Muscle layer of duodenum (tissue), 2 donors: ENCODE measurements at regions not wholly inside any gene's neighbourhood (a gene's known extent, or its start where the extent isn't known, plus 50 kb on each side); places are given as distances from the start of the nearest gene placed in this dataset.

Source experiments
- H3K27ac ChIP-seq: one replicate; pipeline ENCODE4 v1.7.0; 2013; ENCODE audit warnings: mild to moderate bottlenecking, low read length
- H3K27me3 ChIP-seq: one replicate; pipeline ENCODE4 v1.7.0; 2013; ENCODE audit warnings: low read depth, mild to moderate bottlenecking, control low read depth, low read length
- H3K36me3 ChIP-seq, 2 donors: one replicate each; pipeline ENCODE4 v1.7.0; 2013; ENCODE audit warnings: low read length in 2 of 2, control low read depth in 1 of 2, mild to moderate bottlenecking in 1 of 2; ENCODE audit not compliant: insufficient read depth in 2 of 2, control insufficient read depth in 1 of 2
- H3K4me1 ChIP-seq, 2 donors: one replicate each; pipeline ENCODE4 v1.7.0; 2013; ENCODE audit warnings: low read length in 2 of 2, mild to moderate bottlenecking in 2 of 2, control low read depth in 1 of 2, moderate library complexity in 1 of 2; ENCODE audit not compliant: insufficient read depth in 2 of 2, control insufficient read depth in 1 of 2
- H3K4me3 ChIP-seq, 2 donors: one replicate each; pipeline ENCODE4 v1.7.0; 2013; ENCODE audit warnings: low read length in 2 of 2, low read depth in 1 of 2, mild to moderate bottlenecking in 1 of 2
- H3K9me3 ChIP-seq, 2 donors: one replicate each; pipeline ENCODE4 v1.7.0; 2013; ENCODE audit warnings: low read length in 2 of 2, control low read depth in 1 of 2, mild to moderate bottlenecking in 1 of 2; ENCODE audit not compliant: control insufficient read depth in 1 of 2
- donor health status: healthy.

DNA sequence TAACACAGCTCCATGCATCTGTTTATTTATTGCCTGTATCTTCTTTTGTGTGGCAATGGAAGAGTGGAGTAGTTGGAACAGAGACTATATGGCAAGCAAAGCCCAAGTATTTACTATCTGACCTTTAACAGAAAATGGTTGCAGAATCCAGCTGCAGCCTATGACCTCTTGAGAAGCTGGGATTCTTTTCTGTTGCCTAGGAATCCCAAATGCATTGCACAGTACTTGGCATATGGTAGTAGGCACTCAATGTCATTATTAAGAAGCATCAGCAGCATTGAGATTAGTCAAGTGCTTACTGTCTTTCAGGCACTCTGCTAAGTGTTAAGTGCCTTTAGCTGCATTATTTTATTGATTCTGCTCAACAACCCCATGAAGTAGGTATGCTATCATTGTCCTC is 331.6 kb downstream of the CCDC85A start:
- no peaks in the 10 kb centered on the region for H3K27me3 ChIP-seq
- no peak overlapping the region for H3K4me3 ChIP-seq
- no peaks in the 10 kb centered on the region for H3K9me3 ChIP-seq
- H3K36me3 ChIP-seq, result no peaks in the 10 kb centered on the region
- H3K27ac ChIP-seq, result no peak overlapping the region
- no peaks in the 10 kb centered on the region for H3K4me1 ChIP-seq

DNA sequence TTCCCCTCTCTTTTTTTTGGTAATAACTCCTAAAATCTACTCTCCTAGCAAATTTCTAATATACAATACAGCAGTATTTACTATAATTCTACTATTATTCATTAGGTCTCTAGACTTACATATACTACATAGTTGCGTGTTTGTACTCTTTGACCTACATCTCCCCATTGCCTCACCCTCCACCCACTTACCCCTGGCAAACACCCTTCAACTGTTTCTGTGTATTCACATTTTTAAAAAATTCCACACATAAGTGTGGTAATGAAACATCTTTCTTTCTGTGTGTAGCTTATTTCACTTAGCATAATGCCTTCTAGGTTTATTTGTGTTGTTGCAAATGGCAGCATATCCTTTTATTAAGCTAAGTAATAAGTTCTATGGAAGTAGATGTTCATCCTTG is 336.0 kb downstream of the CCDC85A start:
- Histone ChIP-seq H3K4me1 (peaks cover 0 to 5% of the 10 kb centered on the region in 2 donors), H3K36me3 (no peaks in the 10 kb centered on the region), H3K9me3 (no peaks in the 10 kb centered on the region), H3K27me3 (no peaks in the 10 kb centered on the region), H3K27ac (no peak overlapping the region), H3K4me3 (no peak overlapping the region)

DNA sequence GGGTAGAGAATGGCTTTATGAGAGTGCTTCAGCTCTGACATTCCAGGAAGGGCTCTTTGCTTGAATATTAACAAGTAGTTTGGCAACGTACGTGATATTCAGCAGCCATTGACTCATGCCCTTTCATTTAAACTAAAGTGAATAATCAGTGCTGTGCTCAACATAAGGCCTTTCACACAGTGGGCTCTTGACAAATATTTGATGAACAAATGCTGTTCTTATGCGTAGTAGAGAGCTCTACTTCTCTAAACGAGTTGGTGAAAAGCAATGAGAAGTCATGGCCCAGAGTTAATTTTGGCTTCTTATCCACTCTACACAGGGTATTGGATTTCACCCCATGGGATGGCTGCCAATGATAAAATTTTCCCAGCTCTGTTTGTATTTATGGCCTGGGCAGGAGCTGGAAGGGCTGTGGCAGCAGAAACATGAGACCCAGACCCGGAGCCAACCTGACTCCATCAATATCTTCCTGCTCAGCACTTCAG is 338.9 kb downstream of the CCDC85A start:
- no peaks in the 10 kb centered on the region for H3K9me3 ChIP-seq
- H3K36me3 ChIP-seq, result no peaks in the 10 kb centered on the region
- H3K4me3 ChIP-seq, result no peak overlapping the region
- H3K27ac ChIP-seq, result no peak overlapping the region
- H3K4me1 ChIP-seq, result peaks cover 0 to 5% of the 10 kb centered on the region in 2 donors
- H3K27me3 ChIP-seq, result no peaks in the 10 kb centered on the region

DNA sequence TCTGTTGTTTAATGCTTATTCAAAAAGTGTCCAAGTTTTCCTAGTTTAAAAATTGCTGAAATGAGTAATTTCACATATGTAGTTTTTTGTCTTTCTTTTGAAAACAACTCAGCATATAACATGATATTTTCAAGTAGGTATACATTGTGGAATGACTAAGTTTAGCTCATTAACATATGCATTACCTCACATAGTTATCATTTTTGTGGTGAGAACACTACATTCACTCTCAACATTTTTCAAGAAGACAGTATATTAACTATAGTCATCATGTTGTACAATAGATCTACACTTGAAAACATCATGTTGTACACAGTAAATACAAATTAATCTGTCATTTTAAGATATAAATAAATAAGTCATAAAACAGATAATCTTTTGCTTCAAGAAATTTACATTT is 340.0 kb downstream of the CCDC85A start:
- no peaks in the 10 kb centered on the region for H3K36me3 ChIP-seq
- no peak overlapping the region for H3K4me3 ChIP-seq
- no peaks in the 10 kb centered on the region for H3K9me3 ChIP-seq
- H3K27me3 ChIP-seq, result no peaks in the 10 kb centered on the region
- no peak overlapping the region for H3K27ac ChIP-seq
- H3K4me1 ChIP-seq, result peaks cover 0 to 5% of the 10 kb centered on the region in 2 donors

DNA sequence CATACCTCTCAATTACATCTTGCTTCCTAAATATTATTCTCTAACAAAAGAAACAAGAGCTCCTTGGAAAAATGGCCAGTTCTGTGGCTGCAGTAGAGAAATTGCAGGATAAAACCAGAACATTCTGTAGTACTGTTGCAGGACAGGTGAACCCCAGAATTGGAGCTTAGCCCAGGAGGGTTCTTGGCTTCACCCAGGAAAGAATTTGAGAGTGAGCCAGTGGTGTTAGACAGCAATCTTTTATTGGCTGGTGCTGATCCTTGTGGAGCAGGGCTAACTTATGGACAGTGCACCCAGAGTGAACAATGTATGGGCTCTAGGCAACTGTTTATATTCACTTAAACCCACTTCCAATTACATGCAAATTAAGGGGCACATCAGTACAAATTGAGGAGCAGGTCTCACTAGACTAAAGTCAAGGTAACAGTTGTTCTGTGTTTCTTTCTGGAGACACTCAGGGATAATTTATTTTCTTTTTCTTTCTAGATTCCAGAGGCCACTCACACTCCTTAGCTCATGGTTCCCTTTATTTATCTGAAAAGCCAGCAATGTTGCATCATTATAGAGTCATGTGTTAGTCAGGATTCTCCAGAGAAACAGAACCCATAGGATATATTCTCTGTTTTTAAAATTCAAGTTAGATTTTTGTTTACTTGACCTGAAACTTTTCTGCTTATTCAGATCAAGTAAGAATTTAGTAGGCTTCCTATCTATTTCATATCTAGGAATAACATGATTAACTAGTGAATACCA is 348.1 kb downstream of the CCDC85A start:
- no peaks in the 10 kb centered on the region for H3K36me3 ChIP-seq
- H3K9me3 ChIP-seq, result no peaks in the 10 kb centered on the region
- H3K4me1 ChIP-seq, result no peaks in the 10 kb centered on the region
- H3K27ac ChIP-seq, result no peak overlapping the region
- no peak overlapping the region for H3K4me3 ChIP-seq
- no peaks in the 10 kb centered on the region for H3K27me3 ChIP-seq

DNA sequence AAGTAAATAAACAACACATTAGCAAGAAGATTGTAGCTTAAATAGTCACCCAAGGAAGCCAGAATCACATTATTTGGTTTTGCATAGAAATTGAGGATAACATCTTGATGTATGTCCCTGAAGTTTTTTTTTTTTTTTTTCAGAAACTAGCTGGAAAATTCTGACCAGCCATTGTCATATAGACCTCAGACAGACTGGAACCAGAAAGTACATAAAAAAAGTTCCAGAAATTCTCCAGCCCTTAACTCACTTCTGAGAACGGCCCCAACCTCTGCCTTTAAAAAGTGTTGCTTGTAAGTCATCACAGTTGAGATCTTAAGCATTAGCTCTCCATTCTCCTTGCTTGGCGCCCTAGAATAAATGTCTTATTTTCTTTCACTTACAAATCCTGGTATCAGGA is 350.5 kb downstream of the CCDC85A start:
- H3K9me3 ChIP-seq, result no peaks in the 10 kb centered on the region
- H3K36me3 ChIP-seq, result no peaks in the 10 kb centered on the region
- H3K27me3 ChIP-seq, result no peaks in the 10 kb centered on the region
- no peak overlapping the region for H3K4me3 ChIP-seq
- H3K4me1 ChIP-seq, result no peaks in the 10 kb centered on the region
- H3K27ac ChIP-seq, result no peak overlapping the region

DNA sequence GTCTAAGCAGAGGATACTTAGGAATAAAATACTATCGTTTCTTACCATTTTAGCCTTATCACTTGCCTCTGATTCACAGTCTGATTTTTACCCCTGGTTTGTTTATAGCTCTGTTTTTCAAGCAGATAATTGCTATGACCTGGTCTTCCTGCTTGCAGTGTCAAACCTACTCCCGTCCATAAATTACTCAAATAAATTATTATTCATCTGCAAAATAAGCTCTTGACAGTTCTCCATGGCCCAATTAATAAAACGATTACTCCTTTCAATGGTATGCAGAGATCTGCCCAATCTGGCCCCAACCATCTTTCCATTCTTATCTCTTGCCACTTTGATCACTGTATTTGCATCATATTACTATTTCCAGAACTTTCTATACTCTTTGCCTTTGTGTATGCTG is 354.0 kb downstream of the CCDC85A start:
- Histone ChIP-seq H3K27me3 (no peaks in the 10 kb centered on the region), H3K9me3 (no peaks in the 10 kb centered on the region), H3K36me3 (no peaks in the 10 kb centered on the region), H3K4me3 (no peak overlapping the region), H3K4me1 (no peaks in the 10 kb centered on the region), H3K27ac (no peak overlapping the region)

DNA sequence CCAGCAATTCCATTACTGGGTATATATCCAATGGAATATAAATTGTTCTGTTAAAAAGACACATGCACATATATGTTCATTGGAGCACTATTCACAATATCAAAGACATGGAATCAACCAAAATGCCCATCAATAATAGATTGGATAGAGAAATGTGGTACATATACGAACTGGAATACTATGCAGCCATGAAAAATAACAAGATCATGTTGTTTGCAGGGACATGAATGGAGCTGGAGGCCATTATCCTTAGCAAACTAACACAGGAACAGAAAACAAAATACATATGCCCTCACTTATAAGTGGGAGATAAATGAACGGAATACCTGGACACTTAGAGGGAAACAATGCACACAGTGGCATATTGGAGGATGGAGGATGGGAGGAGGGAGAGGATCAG is 355.8 kb downstream of the CCDC85A start:
- Histone ChIP-seq H3K4me3 (no peak overlapping the region), H3K4me1 (no peaks in the 10 kb centered on the region), H3K9me3 (no peaks in the 10 kb centered on the region), H3K27me3 (no peaks in the 10 kb centered on the region), H3K36me3 (no peaks in the 10 kb centered on the region), H3K27ac (no peak overlapping the region)

DNA sequence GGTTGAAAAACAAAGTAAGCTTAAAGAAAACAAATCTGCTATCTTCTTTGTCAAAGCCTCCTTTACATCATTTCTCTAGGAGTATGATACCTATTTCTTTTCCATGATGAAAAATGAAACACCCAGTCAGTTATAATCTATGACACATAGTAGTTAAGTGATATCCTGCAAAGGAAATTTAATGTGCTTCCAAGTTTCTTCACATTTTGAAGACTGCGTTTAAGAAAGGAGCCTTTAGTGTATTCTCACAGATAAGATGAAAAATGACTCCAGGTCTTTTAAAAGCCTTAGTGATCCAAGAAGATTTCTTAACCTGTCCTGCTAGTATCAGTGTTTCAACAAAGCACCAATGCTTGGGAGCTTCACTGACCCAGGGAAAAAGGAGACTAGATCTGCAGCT is 356.7 kb downstream of the CCDC85A start:
- no peaks in the 10 kb centered on the region for H3K9me3 ChIP-seq
- H3K27me3 ChIP-seq, result no peaks in the 10 kb centered on the region
- H3K36me3 ChIP-seq, result no peaks in the 10 kb centered on the region
- H3K4me3 ChIP-seq, result no peak overlapping the region
- no peak overlapping the region for H3K27ac ChIP-seq
- no peaks in the 10 kb centered on the region for H3K4me1 ChIP-seq

DNA sequence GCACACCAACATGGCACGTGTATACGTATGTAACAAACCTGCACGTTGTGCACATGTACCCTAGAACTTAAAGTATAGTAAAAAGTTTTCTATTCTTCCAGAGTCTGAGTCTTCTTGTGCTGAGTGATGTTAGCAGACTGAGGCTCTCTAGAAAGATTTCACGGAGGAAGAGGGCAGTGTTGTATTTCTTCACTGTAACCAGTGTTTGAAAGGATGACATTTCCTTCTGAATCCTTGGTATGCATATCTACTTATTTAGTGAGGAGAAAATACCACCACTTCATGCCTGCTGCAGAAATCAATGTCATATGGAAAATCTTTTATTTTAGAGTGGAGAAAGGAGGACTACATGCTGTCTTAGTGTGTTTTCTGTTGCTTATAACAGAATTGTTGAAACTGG is 357.1 kb downstream of the CCDC85A start:
- no peak overlapping the region for H3K4me3 ChIP-seq
- H3K36me3 ChIP-seq, result no peaks in the 10 kb centered on the region
- no peaks in the 10 kb centered on the region for H3K27me3 ChIP-seq
- H3K27ac ChIP-seq, result no peak overlapping the region
- no peaks in the 10 kb centered on the region for H3K4me1 ChIP-seq
- no peaks in the 10 kb centered on the region for H3K9me3 ChIP-seq

DNA sequence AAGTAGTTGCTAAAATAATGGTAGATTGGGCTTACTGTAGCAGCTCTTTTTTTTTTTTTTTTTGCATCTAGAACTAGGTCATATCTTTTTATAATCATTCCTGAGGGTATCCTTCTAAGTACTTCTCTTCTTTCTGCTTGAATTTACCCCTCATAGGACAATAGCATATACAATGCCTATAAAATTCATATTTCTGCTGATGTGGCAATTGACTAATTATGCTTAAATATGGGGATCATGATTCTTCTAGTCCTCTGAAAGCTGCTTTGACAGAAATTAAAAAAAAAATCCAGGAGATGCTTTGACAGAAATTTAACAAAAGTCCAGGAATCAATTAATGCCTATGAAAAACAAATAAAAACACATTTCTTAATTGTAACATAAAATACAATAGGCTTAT is 358.4 kb downstream of the CCDC85A start:
- no peaks in the 10 kb centered on the region for H3K27me3 ChIP-seq
- no peak overlapping the region for H3K4me3 ChIP-seq
- no peaks in the 10 kb centered on the region for H3K4me1 ChIP-seq
- no peaks in the 10 kb centered on the region for H3K9me3 ChIP-seq
- H3K36me3 ChIP-seq, result no peaks in the 10 kb centered on the region
- H3K27ac ChIP-seq, result no peak overlapping the region

DNA sequence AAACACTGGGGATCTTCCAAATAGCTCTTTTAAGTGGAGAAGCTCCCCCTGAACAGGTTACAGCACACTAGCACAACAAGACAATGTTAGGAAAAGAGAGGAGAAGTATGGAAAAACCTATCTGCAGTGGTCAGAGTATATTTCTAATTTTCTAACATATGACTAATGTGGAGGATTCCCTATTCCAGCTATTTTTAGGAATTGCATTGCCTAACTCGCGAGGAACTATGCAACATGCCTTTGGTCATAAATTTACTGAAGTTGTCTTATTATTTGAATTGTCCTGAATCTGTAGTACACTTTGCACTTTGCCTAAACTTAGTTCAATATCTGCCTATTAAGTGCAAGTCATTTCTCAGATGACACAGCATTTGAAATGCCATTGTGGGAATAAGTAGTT is 381.4 kb downstream of the CCDC85A start:
- no peaks in the 10 kb centered on the region for H3K4me1 ChIP-seq
- no peaks in the 10 kb centered on the region for H3K9me3 ChIP-seq
- H3K4me3 ChIP-seq, result no peak overlapping the region
- no peaks in the 10 kb centered on the region for H3K27me3 ChIP-seq
- no peaks in the 10 kb centered on the region for H3K36me3 ChIP-seq
- H3K27ac ChIP-seq, result no peak overlapping the region
